ENCODE measurements at regions not wholly inside any gene's neighbourhood (a gene's known extent, or its start where the extent isn't known, plus 50 kb on each side); places are given as distances from the start of the nearest gene placed in this dataset.

DNA sequence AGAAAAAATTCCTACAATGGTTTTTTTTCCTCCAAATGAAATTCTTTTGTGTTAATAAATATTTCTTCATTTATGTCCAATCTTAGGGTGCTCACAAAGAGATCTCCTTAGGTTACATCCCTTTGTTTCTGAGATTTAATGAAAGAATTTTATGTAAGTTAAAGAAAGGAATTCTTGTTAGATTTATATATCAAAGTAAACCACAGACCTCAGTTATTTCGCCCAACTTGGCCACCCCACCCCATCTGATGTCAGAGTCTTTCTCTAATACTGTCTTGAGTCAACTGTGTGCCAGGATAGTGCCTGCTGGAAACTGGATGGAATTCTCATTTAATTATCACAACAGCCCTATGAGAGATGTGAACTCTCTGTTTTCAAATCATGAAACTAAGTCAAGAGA lies 259.9 kb downstream of the OPA1 start:
- TF ChIP-seq, protein P1, sequence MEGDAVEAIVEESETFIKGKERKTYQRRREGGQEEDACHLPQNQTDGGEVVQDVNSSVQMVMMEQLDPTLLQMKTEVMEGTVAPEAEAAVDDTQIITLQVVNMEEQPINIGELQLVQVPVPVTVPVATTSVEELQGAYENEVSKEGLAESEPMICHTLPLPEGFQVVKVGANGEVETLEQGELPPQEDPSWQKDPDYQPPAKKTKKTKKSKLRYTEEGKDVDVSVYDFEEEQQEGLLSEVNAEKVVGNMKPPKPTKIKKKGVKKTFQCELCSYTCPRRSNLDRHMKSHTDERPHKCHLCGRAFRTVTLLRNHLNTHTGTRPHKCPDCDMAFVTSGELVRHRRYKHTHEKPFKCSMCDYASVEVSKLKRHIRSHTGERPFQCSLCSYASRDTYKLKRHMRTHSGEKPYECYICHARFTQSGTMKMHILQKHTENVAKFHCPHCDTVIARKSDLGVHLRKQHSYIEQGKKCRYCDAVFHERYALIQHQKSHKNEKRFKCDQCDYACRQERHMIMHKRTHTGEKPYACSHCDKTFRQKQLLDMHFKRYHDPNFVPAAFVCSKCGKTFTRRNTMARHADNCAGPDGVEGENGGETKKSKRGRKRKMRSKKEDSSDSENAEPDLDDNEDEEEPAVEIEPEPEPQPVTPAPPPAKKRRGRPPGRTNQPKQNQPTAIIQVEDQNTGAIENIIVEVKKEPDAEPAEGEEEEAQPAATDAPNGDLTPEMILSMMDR (conservative IDR thresholded peaks at IDR 0.05; ENCODE audit: low read length) = no peak
- no peak for TF ChIP-seq EZH2phosphoT487 (IDR thresholded peaks at IDR 0.05; ENCODE audit: borderline replicate concordance)
